HEK293 (cell line): ENCODE measurements at regions not wholly inside any gene's neighbourhood (a gene's known extent, or its start where the extent isn't known, plus 50 kb on each side); places are given as distances from the start of the nearest gene placed in this dataset.

Source experiments
- CTCF ChIA-PET: fragments of 350-600 bp; formaldehyde crosslinking; extraction: SDS; loops from one replicate; lab custom pipeline; 2021; ENCODE audit warnings: antibody characterized with exemption; lab: Yijun Ruan, JAX
- POLR2A ChIA-PET: fragments of 300-600 bp; formaldehyde crosslinking; extraction: SDS; loops from one replicate; lab custom pipeline; 2020; ENCODE audit warnings: antibody characterized with exemption, inconsistent platforms; lab: Yijun Ruan, JAX
- H3K27ac ChIP-seq: fragments of 200-500 bp; sonication (Bioruptor generic); 2 replicates; pipeline ENCODE4 v1.5.1; 2014; ENCODE audit warnings: low read depth, low read length, control low read depth, inconsistent platforms; ENCODE audit errors: extremely low read depth
- H3K36me3 ChIP-seq, 2 experiments: fragments of 200-500 bp in 1 of 2; sonication (Bioruptor generic) in 1 of 2; 1 replicate in 1 of 2; 2 replicates in 1 of 2; pipeline ENCODE4 v1.5.1; 2014 to 2017; ENCODE audit warnings: inconsistent platforms in 2 of 2, low read length in 2 of 2; ENCODE audit not compliant: control insufficient read depth in 2 of 2, insufficient read depth in 1 of 2
- H3K4me1 ChIP-seq: fragments of 200-500 bp; sonication (Bioruptor generic); 2 replicates; pipeline ENCODE4 v1.5.1; 2014; ENCODE audit warnings: mild to moderate bottlenecking, low read length, inconsistent platforms; ENCODE audit not compliant: control insufficient read depth, insufficient read depth
- H3K4me3 ChIP-seq: 2 replicates; pipeline ENCODE4 v1.5.1; 2011; ENCODE audit warnings: low read depth, mild to moderate bottlenecking, control low read depth, low read length, moderate library complexity
- H3K9me3 ChIP-seq: fragments of 200-500 bp; sonication (Bioruptor generic); 2 replicates; pipeline ENCODE4 v1.5.1; 2014; ENCODE audit warnings: low read depth, low read length, inconsistent platforms; ENCODE audit not compliant: control insufficient read depth, insufficient read depth
- BCL6B ChIP-seq: fragments of 450-650 bp; formaldehyde crosslinking; IDR thresholded peaks from 2 replicates; pipeline ENCODE4 v1.5.1; 2017; ENCODE audit warnings: missing biosample characterization, missing genetic modification characterization
- CTCF ChIP-seq: fragments of 450-650 bp; formaldehyde crosslinking; IDR thresholded peaks from 2 replicates; pipeline ENCODE4 v1.5.1; 2016; ENCODE audit warnings: missing biosample characterization, missing genetic modification characterization
- KLF16 ChIP-seq: fragments of 450-650 bp; formaldehyde crosslinking; IDR thresholded peaks from 2 replicates; pipeline ENCODE4 v1.5.1; 2017; ENCODE audit warnings: missing biosample characterization, missing genetic modification characterization
- OSR2 ChIP-seq: fragments of 450-650 bp; formaldehyde crosslinking; IDR thresholded peaks from 2 replicates; pipeline ENCODE4 v1.5.1; 2016; ENCODE audit warnings: missing biosample characterization, missing genetic modification characterization
- PRDM1 ChIP-seq: fragments of 450-650 bp; formaldehyde crosslinking; IDR thresholded peaks from 2 replicates; pipeline ENCODE4; 2016; ENCODE audit warnings: missing biosample characterization, missing genetic modification characterization
- SP3 ChIP-seq: fragments of 450-650 bp; formaldehyde crosslinking; IDR thresholded peaks from 2 replicates; pipeline ENCODE4 v1.5.1; 2016; ENCODE audit warnings: missing biosample characterization, missing genetic modification characterization
- ZBTB10 ChIP-seq: fragments of 450-650 bp; formaldehyde crosslinking; IDR thresholded peaks from 2 replicates; pipeline ENCODE4 v1.5.1; 2016; ENCODE audit warnings: missing biosample characterization, missing genetic modification characterization
- ZNF292 ChIP-seq: fragments of 450-650 bp; formaldehyde crosslinking; IDR thresholded peaks from 2 replicates; pipeline ENCODE4 v1.5.1; 2016; ENCODE audit warnings: low read depth, missing biosample characterization, missing genetic modification characterization, borderline replicate concordance
- ZNF350 ChIP-seq: fragments of 450-650 bp; formaldehyde crosslinking; IDR thresholded peaks from 2 replicates; pipeline ENCODE4 v1.5.0; 2017; ENCODE audit warnings: missing biosample characterization, mild to moderate bottlenecking, missing genetic modification characterization
- ZNF394 ChIP-seq: fragments of 450-650 bp; formaldehyde crosslinking; IDR thresholded peaks from 2 replicates; pipeline ENCODE4 v1.5.1; 2016; ENCODE audit warnings: missing biosample characterization, missing genetic modification characterization, mild to moderate bottlenecking, moderate library complexity, borderline replicate concordance
- ZNF529 ChIP-seq: fragments of 450-650 bp; formaldehyde crosslinking; IDR thresholded peaks from 2 replicates; pipeline ENCODE4 v1.5.1; 2017; ENCODE audit warnings: missing genetic modification characterization, missing biosample characterization; ENCODE audit not compliant: insufficient replicate concordance
- ZNF701 ChIP-seq: fragments of 450-650 bp; formaldehyde crosslinking; IDR thresholded peaks from 2 replicates; pipeline ENCODE4 v1.5.1; 2016; ENCODE audit warnings: missing biosample characterization, missing genetic modification characterization
- ZNF76 ChIP-seq: fragments of 450-650 bp; formaldehyde crosslinking; IDR thresholded peaks from 2 replicates; pipeline ENCODE4; 2016; ENCODE audit warnings: low read depth, missing biosample characterization, missing genetic modification characterization, borderline replicate concordance
- TF ChIP-seq, protein P1 (sequence below): fragments of 450-650 bp; formaldehyde crosslinking; IDR thresholded peaks from 2 replicates; pipeline ENCODE4 v1.5.0; 2017; ENCODE audit warnings: missing biosample characterization, missing genetic modification characterization, borderline replicate concordance

DNA sequence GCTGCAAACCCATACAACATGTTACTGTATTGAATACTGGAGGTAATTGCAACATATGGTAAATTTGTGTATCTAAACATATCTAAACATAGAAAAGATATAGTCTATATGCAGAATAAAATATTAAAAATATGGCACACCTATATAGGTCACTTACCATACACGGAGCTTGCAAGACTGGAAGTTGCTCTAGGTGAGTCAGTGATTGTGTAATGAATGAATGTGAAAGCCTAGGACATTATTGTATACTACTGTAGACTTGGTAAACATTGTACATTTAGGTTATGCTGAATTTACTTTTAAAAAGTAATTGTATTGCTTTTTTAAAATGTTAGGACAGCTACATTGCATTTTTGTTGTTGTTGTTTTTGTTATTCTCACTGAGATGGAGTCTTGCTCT lies 968.8 kb downstream of the TLE1 start (continued):
- no peak for TF ChIP-seq BCL6B (tag by site-specific recombination)
- TF ChIP-seq, all 188 proteins: peak for 0

DNA sequence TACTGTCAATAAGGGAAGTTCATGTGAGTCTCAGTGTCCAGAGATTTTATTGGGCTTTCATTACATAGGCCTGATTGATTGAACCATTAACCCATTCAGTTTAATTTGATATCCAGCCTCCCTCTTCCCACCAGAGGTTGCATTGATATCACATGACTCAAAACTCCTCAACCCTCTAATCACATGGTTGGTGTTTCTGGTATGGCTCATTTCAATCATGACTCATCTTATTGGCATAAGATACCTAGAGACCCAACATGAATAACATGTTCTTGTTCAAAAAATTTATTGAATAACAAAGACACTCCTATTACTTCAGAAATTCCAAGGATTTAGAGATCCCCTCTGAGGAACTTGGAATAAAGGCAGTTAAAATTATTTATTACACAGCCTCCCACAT lies 982.2 kb downstream of the TLE1 start:
- Histone ChIP-seq H3K9me3 (no peaks in the 10 kb centered on the region), H3K36me3 (no peaks in the 10 kb centered on the region), H3K27ac (no peak overlapping the region), H3K4me3 (no peak overlapping the region), H3K4me1 (no peaks in the 10 kb centered on the region)
- ChIA-PET CTCF (interaction anchor here (0.5 to 0.6 kb wide), 2 partner anchors 14 to 179 kb away, joined by 3 to 6 read pairs; no protein-coding TSS in a partner anchor), POLR2A (no interaction called here)
- TF ChIP-seq ZNF292 (tag by site-specific recombination) (no peak), ZNF701 (tag by site-specific recombination) (no peak), OSR2 (tag by site-specific recombination) (no peak), BCL6B (tag by site-specific recombination) (no peak), ZNF76 (tag by site-specific recombination) (no peak), KLF16 (tag by site-specific recombination) (no peak), SP3 (tag by site-specific recombination) (no peak), ZNF529 (tag by site-specific recombination) (no peak), ZBTB10 (tag by site-specific recombination) (no peak), ZNF350 (no peak), PRDM1 (tag by site-specific recombination) (no peak), CTCF (no peak), ZNF394 (tag by site-specific recombination) (no peak)
- TF ChIP-seq, protein P1, sequence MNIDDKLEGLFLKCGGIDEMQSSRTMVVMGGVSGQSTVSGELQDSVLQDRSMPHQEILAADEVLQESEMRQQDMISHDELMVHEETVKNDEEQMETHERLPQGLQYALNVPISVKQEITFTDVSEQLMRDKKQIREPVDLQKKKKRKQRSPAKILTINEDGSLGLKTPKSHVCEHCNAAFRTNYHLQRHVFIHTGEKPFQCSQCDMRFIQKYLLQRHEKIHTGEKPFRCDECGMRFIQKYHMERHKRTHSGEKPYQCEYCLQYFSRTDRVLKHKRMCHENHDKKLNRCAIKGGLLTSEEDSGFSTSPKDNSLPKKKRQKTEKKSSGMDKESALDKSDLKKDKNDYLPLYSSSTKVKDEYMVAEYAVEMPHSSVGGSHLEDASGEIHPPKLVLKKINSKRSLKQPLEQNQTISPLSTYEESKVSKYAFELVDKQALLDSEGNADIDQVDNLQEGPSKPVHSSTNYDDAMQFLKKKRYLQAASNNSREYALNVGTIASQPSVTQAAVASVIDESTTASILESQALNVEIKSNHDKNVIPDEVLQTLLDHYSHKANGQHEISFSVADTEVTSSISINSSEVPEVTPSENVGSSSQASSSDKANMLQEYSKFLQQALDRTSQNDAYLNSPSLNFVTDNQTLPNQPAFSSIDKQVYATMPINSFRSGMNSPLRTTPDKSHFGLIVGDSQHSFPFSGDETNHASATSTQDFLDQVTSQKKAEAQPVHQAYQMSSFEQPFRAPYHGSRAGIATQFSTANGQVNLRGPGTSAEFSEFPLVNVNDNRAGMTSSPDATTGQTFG: no peak
